Hematopoietic multipotent progenitor cell (in vitro differentiated cells): ENCODE measurements at regions not wholly inside any gene's neighbourhood (a gene's known extent, or its start where the extent isn't known, plus 50 kb on each side); places are given as distances from the start of the nearest gene placed in this dataset.
"Not testable (repeated sequence)": the region's sequence is repeated elsewhere in the genome, so short reads cannot be mapped to it uniquely, and the experiment has no call there.

Source experiments
- DNase-seq, 3 donors: peaks; one replicate each; pipeline ENCODE4 v3.0.0-alpha.2; 2011 to 2015; ENCODE audit warnings: low read depth in 2 of 3, low spot score in 2 of 3

DNA sequence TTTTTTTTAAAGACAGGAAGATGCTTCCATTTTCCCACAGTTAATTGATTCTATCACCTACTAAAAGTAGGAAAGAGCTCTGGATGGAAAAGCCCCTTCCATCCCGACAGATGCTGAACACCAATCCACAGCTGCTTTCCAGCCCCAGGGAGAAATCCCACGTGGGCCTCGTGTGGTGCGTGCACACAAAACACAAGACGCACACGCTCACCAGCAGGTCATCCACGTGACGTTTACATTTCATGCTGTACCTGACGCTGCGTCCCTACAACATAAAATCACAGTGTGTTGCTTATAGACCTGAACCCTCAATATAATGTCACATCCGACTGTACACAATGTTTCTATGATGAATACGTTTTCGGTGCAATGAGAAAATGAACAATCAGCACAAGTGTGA is 50.2 kb upstream of the DACT2 start:
- no peak for DNase-seq

DNA sequence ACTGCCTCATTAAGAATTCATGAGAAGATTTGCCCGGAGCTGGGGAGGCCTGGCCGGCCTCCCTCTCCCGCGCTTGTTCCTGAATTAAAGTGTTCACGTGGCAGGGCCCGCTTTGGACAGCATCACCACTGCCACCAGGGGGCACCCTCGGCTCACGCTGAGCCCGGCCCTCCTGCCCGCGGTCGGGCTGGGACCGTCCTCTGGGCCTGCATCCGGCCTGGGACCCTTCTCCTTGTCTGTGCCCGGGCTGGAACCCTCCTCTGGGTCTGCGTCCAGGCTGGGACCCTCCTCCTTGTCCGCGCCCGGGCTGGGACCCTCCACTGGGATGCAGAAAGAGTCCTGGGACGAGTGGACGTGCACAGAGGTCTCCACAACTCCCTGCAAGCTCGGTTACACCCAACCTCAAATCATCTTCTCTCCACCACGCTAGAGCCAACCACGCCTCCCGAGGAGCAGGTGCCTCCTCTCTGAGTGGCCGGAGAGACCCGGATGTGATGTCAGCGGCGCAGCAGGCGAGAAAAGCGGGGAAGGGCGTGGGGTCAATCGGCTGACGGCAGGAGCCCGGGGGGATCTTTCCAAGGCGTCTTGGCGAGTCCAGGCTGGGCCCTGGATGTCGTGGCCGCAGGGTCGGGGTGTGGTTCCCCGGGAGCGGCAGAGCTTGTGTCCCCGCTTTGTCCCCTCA is 50.9 kb upstream of the DACT2 start:
- DNase-seq, result peak in 2 of 3 donors; percentile 36 to 50

DNA sequence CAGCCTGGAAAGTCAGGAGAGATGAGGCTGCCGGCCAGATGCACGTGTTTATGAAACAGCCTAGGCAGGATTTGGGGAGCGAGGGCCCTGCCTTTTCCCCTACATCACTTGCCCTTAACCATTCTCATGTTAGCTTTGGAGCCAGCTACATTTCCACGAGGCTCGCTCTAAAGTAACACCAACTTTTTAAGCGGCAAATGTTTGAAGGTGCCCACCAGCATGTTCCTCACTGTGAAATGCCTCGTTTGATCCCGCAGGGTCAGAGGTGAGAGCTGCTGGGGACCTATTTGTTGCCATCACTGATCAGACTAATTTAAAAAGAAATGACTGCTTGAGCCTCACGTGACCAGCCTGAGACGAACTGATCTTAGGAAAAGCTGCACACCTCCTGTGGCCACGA is 51.6 kb upstream of the DACT2 start:
- no peak for DNase-seq

DNA sequence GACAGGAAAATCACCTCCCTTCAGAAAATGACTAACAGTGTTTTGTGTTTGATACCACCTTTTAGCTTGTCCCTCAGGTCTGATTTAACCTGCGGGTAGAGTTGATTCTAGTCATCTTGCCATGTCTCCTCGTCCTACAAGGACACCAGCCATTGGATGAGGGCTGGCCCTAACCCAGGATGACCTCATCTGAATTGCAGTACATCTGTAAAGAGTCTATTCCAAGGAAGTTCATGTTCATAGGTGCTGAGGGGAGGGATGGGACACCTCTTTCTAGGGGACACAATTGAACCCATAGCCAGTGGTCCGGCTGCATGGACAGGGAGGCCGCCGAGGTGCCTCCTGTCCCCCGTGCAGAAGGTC is 52.0 kb upstream of the DACT2 start:
- no peak for DNase-seq

DNA sequence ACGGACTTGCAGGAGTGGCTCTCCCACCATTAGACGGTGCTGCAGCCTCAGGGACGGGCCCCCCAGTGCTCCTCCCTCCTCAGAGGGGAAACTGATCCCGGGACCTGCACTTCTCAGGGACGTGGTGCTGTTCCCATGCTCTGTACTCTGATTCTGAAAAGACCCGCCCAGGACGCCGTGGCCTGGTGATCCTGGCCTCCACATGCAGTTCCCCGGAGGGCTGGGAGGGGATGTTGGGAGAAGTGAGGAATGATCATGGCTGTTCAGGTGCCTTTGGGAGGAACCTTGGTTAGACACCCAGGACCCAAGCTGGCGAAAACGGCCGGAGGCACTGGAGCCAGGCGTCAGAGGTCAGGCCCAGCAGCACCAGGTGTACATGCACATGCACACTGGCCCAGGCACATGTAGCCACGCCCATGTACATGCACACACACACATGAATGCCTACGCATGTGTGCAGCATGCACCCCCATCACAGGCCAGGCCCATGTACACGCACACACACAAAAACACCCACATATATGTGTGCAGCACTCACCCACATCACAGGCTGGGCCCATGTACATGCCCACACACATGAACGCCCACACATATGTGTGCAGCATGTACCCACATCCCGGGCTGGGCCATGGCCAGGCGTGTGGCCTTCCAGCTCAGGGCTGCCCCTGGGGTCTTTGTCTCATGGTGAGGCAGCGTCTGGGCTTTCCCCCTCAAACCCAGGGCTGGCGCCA is 52.6 kb upstream of the DACT2 start:
- no peak for DNase-seq

DNA sequence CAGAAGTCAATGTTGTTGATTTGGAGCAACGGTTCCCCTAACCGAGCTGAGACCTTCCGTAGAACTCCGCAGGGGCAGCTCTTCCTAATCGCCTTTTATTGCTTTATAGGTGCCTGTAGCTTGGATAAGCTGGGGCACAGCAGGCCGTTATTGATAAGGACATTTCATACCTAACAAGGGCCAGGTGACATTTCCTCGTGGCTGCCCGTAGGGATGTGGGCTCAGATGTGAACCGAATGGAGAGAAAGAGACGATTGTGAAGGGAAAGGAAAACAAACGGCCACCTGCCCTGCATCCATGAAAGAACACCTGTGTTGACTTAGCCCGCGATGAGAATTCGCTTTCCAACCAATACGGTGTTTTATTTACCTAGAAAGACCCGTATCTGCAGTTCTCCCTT is 53.3 kb upstream of the DACT2 start:
- no peak for DNase-seq

DNA sequence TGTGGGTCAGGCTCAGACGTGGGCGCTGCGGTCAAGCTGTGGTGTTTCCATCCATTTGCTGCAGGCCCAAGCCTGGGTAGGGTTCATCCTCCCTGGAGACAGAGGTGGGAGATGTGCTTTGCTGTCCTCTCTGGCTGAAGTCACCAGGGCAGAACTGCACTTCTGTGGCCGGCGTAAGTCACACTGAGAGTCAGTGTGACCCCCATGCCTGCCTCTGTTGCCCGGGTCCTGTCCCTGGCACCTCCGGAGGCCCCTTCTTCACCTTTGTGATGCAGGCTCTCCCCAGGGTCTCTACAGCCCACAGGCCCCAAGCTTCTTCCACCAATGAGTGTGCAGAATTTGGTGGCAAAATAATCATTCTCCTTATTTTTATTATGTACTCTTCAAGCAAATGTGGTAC is 53.8 kb upstream of the DACT2 start:
- no peak for DNase-seq

DNA sequence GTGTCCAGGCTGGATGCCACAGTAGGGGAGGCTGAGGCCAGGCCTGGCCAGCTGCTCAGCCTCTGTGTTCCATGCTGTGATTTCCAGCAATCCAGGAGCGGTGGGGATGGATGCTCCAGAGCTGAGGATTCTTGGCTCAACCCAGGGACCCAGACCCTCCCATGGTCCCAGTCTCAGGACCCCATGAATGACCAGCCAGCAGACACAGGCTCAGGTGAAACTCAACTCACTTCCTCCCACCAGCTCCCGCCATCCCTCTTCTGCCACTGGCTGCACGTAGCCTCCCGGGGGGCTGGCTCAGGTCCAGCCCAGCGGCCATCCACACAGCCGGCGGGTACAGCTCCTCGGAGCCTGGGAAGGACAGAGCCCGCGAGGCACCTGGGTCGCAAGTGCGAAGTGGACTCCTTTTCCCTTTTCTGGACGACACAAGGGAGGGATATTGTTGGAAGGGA is 54.5 kb upstream of the DACT2 start:
- DNase-seq, result no peak

DNA sequence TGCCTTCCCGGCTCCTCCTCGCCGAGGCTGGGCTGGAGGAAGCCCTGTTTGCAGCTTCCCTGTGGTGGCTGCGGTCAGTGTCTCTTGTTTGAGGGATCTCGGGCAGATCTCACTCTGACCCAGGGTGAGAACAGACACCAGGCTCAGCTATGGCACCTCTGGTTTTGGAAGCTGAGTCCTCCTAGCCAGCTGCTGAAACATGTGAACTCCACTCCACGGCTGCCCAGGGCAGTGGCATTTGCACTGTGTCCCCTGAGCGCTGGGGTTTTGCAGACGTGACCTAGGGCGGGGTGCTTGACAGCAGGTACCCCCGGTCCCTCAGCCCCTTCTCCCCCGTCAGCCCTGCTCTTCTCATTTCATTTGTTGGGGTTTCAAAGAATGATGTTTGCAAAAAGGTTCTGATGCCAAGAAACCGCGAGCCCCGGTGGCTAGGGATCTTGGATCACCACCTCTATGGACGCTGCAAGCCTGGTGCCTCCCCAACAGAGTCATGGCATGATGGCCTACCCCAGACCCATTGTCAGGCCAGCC is 55.0 kb upstream of the DACT2 start:
- DNase-seq, result no peak

DNA sequence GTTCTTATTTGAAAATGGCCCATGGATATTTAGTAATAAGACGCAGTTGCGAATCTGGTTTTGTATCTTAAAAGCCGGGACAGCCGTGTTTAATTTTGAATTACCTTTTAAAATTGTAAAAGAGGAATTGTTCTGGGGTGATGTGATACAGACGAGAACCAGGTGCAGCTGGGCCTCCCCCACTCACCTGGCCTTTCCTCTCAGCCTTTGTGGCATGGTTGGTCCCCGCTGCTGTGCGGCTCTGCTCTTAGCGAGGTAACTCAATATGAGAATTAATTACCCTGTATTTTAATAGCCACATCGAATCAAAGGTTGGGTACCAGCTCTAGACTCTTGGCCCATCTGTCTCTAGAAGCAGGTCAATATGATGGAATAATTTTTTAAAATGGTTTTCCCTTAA is 56.5 kb upstream of the DACT2 start:
- DNase-seq, result no peak

DNA sequence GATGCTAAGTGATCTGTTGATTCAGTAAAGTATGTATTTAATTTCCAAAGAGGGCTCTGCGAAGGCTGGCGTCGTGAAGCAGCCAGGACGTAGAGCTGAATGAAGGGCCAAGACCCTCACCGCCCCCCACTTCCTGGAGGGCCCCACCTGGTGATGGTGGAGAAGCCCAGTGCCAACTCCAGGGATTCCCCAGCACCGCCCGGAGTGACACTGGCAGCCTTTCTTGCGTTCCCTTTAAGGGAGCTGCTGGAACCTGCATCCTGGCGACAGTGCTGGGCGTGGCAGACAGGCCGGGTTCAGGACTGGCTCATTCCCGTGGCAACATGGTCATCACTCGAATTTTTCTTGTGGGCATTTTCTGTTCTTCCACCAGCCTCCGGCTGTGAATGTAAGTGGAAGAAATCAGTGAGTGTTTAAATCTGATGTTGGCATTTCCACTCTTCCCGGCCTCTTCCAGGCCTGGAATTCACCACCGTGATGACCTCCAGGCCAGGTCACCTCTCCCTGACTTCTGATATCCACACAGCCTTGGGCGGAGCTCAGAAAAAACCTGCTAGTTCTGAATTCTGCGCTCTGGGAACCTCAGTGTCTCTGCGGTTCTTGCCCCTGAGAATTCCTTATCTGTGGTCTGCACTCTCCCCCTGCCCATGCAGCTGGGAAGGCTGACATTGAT is 57.4 kb upstream of the DACT2 start:
- no peak for DNase-seq

DNA sequence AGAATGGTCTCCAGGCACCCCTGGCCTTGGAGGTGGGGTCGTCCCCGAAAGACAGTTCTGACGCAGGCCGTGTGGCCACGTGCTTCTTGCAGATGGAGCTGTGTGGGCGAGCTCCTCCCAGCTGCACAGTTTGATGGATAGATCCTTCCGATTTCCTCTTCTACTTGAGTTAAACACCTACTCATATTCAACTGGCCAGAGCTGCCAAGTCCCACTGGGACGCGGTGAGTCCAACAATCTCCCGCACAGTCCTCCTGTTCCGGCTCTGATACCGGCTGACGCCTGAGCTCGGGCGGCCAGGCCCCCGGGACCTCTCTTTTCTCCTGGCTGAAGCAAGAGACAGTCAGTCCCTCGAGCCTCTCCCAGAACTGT is 57.9 kb upstream of the DACT2 start:
- DNase-seq, result no peak

DNA sequence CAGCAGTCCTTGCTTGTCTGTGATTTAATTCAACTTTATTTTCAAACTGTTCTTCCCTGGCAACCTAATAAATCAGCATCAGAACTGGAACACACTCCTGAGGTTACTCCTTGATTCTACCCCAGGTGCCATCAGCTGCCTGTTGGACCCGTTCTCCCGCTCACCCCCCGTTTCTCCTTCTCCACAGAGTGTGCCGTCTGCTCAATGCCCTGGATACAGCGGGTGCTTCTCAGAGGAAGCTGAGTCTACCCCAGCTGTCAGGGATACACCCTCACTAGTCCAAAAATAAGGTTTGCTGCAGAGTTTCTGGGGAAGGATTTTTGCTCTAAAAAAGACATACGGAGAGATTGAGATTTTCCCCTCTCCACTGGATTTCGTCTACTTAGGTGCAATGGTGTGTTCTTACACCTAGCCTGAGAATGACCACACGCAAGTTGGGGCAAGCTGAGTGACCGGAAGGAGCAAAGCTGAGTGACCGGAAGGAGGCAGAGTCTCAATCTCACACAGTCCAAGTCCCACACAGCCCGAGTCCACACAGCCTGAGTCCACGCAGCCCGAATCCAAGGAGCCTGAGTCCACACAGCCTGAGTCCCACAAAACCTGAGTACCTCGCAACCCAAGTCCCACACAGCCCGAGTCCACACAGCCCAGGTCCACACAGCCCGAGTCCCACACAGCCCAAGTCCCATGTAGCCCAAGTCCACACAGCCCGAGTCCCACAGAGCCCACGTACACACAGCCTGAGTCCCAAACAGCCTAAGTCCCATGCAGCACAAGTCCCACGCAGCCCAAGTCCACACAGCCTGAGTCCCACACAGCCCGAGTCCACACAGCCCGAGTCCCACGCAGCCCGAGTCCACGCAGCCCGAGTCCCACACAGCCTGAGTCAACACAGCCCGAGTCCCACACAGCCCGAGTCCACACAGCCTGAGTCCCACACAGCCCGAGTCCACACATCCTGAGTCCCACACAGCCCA is 58.6 kb upstream of the DACT2 start:
- DNase-seq, result no peak

DNA sequence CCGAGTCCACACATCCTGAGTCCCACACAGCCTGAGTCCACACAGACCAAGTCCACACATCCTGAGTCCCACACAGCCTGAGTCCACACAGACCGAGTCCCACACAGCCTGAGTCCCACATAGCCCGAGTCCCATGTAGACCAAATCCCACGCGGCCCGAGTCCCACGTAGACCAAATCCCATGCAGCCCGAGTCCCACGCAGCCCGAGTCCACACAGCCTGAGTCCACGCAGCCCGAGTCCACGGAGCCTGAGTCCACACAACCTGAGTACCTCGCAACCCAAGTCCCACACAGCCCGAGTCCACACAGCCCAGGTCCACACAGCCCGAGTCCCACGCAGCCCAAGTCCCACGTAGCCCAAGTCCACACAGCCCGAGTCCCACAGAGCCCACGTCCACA is 60.0 kb upstream of the DACT2 start:
- not testable (repeated sequence) for DNase-seq

DNA sequence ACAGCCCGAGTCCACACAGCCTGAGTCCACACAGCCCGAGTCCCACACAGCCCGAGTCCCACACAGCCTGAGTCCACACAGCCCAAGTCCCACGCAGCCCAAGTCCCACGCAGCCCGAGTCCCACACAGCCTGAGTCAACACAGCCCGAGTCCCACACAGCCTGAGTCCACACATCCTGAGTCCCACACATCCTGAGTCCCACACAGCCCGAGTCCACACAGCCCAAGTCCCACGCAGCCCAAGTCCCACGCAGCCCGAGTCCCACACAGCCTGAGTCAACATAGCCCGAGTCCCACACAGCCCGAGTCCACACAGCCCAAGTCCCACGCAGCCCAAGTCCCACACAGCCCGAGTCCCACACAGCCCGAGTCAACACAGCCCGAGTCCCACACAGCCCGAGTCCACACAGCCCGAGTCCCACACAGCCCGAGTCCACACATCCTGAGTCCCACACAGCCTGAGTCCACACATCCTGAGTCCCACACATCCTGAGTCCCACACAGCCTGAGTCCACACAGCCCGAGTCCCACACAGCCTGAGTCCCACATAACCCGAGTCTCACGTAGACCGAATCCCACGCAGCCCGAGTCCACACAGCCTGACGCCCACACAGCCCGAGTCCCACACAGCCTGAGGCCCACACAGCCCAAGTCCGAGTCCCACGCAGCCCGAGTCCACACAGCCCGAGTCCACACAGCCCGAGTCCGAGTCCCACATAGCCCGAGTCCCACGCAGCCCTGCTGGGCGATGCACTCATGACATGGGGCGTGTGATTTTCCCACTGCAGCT is 60.6 kb upstream of the SMOC2 start:
- DNase-seq, result not testable (repeated sequence)

DNA sequence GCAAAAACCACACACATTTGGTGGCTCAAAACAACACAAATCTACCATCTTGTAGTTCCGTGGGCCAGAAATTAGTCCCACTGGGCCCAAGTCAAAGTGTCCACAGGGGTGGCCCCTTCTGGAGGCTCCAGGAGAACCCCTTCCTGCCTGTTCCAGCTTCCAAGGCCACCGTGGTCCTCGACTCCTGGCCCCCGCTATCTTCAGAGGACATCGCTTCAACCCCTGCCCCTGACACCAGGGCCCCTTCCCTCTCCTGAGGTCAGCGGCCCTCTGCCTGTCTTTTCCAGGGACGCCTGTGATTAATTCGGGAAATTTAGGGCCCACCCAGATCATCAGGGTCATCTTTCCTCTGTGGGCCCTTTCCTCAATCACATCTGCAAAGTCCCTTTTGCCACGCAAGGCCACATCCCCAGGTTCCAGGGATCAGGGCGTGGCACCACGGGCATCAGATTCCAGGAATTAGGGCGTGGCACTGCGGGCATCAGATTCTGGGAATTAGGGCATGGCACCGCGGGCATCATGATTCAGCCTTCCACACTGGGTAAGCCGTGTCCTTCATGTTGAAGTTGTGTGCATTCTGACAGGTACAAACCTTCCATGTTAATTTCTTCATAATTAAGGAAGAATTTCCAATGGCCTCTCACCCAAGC is 59.9 kb upstream of the SMOC2 start:
- no peak for DNase-seq

DNA sequence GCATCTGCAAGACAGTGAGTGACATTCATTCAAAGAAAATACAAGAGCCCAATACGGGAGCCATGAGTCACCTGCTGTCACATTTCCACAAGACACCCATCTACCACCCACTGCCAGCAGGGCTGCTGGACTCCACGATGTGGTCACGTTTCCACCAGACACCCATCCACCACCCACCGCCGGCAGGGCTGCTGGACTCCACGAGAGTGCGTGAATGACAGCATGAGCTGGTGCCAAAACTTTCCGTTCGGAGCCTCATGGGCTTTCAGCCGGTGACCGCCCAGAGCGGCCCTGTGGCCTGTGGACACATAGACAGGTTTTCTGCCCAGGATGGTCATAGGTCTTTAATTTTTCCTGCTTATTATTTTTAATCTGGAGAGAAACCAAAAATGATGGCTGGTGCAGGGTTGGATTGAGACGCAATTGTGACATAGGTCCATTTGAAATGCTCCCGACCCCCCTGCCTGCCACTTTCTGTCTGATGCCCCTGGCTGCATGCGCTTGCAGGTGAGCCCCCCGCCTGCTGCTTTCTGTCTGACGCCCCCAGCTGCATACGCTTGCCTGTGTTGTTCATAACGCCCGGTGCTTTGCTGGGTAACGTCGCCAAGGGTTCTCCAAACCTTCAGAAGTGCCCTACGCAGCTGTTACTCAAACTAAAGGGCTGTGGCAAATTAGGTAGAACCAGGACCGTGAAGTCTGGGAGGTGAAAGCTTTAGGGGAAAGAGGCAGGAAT is 59.1 kb upstream of the SMOC2 start:
- no peak for DNase-seq

DNA sequence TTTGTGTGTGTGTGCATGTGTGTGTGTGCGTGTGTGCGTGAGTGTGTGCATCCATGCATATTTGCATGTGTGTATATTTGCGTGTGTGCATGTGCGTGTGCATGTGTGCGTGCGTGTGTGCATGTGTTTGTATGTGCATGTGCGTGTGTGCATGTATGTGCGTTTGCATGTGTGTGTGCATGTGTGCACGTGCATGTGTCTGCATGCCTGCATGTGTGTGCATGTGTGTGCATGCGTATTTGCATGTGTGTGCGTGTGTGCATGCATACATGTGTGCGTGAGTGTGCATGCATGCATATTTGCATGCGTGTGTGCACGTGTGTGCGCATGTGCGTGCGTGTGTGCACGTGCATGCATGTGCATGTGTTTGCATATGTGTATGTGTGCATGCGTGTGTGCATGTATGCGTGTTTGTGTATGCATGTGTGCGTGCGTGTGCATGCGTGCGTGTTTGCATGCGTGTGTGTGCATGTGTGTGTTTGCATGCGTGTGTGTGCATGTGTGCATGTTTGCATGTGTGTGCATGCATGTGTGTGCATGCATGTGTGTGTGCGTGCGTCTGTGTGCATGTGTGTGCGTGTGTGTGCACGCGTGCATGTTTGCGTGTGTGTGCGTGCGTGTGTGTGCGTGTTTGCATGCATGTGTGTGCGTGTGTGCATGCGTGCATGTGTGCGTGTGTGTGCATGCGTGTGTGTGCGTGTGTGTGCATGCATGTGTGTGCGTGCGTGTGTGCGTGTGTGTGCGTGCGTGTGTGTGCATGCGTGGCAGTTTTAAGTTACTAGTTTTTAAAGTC is 57.7 kb upstream of the SMOC2 start:
- no peak for DNase-seq
